Caco-2 (cell line): ENCODE measurements at regions not wholly inside any gene's neighbourhood (a gene's known extent, or its start where the extent isn't known, plus 50 kb on each side); places are given as distances from the start of the nearest gene placed in this dataset.

ENCODE experiments used
- BruUV-seq: library from RNA; stranded (reverse); fragments of 400-500 nt; replicated peaks from 2 replicates; lab custom pipeline; 2021; lab: Mats Ljungman, UMichigan
- CTCF ChIA-PET: fragments of 300-600 bp; sonication (Branson Sonifier 250); formaldehyde crosslinking; loops from one replicate; lab custom pipeline; 2022; ENCODE audit warnings: antibody characterized with exemption; lab: Charles Lee
- POLR2A ChIA-PET: fragments of 300-600 bp; sonication (Branson Sonifier 250); formaldehyde crosslinking; loops from one replicate; lab custom pipeline; 2022; ENCODE audit warnings: antibody characterized with exemption; lab: Charles Lee
- DNase-seq, 2 experiments: peaks; one replicate each; pipeline versions ENCODE4 v3.0.0 to v3.0.0-alpha.2; 2020 to 2022
- H3K27me3 ChIP-seq: replicated peaks from 2 replicates; pipeline ENCODE4 v1.6.0; 2011; ENCODE audit warnings: low read length; ENCODE audit not compliant: control insufficient read depth, insufficient read depth
- H3K36me3 ChIP-seq: 2 replicates; pipeline ENCODE4 v1.5.1; 2011; ENCODE audit warnings: low read length; ENCODE audit not compliant: control insufficient read depth, insufficient read depth
- H3K4me1 ChIP-seq: fragments of 250-450 bp; sonication (Bioruptor Pico); 2 replicates; pipeline ENCODE4 v1.5.1; 2020; ENCODE audit warnings: mild to moderate bottlenecking
- H3K4me3 ChIP-seq: 2 replicates; pipeline ENCODE4 v1.5.1; 2011; ENCODE audit warnings: low read depth, mild to moderate bottlenecking, control low read depth, low read length
- H3K9me3 ChIP-seq: fragments of 250-450 bp; sonication (Bioruptor Pico); 2 replicates; pipeline ENCODE4 v1.5.1; 2020; ENCODE audit warnings: mild to moderate bottlenecking, moderate library complexity
- H3K27ac Mint-ChIP-seq: one replicate; pipeline ENCODE4 v1.8.0; 2022; ENCODE audit warnings: mixed read lengths; ENCODE audit not compliant: unreplicated experiment
- H3K27me3 Mint-ChIP-seq: one replicate; pipeline ENCODE4 v1.8.0; 2022; ENCODE audit warnings: mixed read lengths; ENCODE audit not compliant: insufficient read depth, unreplicated experiment
- H3K36me3 Mint-ChIP-seq: one replicate; pipeline ENCODE4 v1.8.0; 2022; ENCODE audit warnings: mild to moderate bottlenecking, mixed read lengths; ENCODE audit not compliant: insufficient read depth, unreplicated experiment
- H3K4me1 Mint-ChIP-seq: one replicate; pipeline ENCODE4 v1.8.0; 2022; ENCODE audit warnings: low read depth, mixed read lengths; ENCODE audit not compliant: unreplicated experiment
- H3K4me3 Mint-ChIP-seq: one replicate; pipeline ENCODE4 v1.8.0; 2022; ENCODE audit warnings: mild to moderate bottlenecking, moderate library complexity, mixed read lengths; ENCODE audit not compliant: unreplicated experiment
- H3K9me3 Mint-ChIP-seq: one replicate; pipeline ENCODE4 v1.8.0; 2022; ENCODE audit warnings: mixed read lengths; ENCODE audit not compliant: unreplicated experiment
- CTCF ChIP-seq, 2 experiments: fragments of 200-600 bp in 1 of 2; IDR thresholded peaks; 1 replicate in 1 of 2; 2 replicates in 1 of 2; pipeline versions ENCODE4 v1.5.1 to v1.8.0; 2011 to 2022; ENCODE audit warnings: antibody characterized with exemption in 1 of 2, control low read depth in 1 of 2, inconsistent platforms in 1 of 2, low read depth in 1 of 2, low read length in 1 of 2, mild to moderate bottlenecking in 1 of 2, moderate library complexity in 1 of 2; ENCODE audit not compliant: insufficient read depth in 1 of 2, severe bottlenecking in 1 of 2, unreplicated experiment in 1 of 2
- intact Hi-C: fragments of 100-400 bp; cut with micrococcal nuclease; formaldehyde crosslinking; loops from one replicate; pipeline ENCODE4 v1.10.0; 2022; ENCODE audit not compliant: unreplicated experiment

DNA sequence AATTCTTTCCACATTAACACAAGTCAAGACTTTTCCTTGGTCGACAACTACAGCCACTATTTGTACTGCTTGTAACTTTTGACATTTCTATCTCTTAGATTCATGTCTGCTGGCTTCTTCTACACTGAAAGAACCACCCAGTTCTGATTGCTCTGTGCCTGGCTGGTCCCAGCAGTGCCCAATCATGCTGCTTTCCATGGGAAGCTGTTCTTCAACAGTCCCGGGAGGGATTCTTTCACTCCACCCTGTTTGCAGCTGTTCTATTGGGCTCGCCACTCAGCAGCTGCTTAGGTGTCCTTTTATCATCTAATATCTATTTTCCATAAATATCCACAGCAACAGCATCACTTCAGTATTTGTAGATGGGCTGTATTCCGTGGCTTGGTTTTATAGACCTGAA is 471.1 kb upstream of the SMIM21 start:
- no peaks in the 10 kb centered on the region for H3K9me3 ChIP-seq
- Mint-ChIP-seq H3K9me3 (no peaks in the 10 kb centered on the region), H3K4me3 (no peak overlapping the region), H3K36me3 (no peaks in the 10 kb centered on the region), H3K4me1 (no peaks in the 10 kb centered on the region), H3K27me3 (no peaks in the 10 kb centered on the region), H3K27ac (no peak overlapping the region)
- intact Hi-C loops = no loop called here
- no peaks in the 10 kb centered on the region for H3K4me1 ChIP-seq
- ChIA-PET CTCF (no interaction called here), POLR2A (no interaction called here)
- DNase-seq = no peak
- H3K36me3 ChIP-seq = no peaks in the 10 kb centered on the region
- TF ChIP-seq CTCF (IDR thresholded peaks at IDR 0.05; ENCODE audit: insufficient read depth in 1 of 2, low read depth in 1 of 2, low read length in 1 of 2, severe bottlenecking in 1 of 2, unreplicated experiment in 1 of 2) = no peak
- no peaks in the 10 kb centered on the region for H3K27me3 ChIP-seq
- BruUV-seq = no TSS peak
- no peak overlapping the region for H3K4me3 ChIP-seq

- H3K27me3 ChIP-seq = no peaks in the 10 kb centered on the region
- no peaks in the 10 kb centered on the region for H3K36me3 ChIP-seq
- no peak overlapping the region for H3K4me3 ChIP-seq
- intact Hi-C loops = loop anchor here (2.0 kb wide), 1 partner anchor 73 kb away; no protein-coding TSS in a partner anchor
- Mint-ChIP-seq H3K27ac (no peak overlapping the region), H3K4me1 (no peaks in the 10 kb centered on the region), H3K9me3 (no peaks in the 10 kb centered on the region), H3K27me3 (no peaks in the 10 kb centered on the region), H3K4me3 (no peak overlapping the region), H3K36me3 (no peaks in the 10 kb centered on the region)
- ChIA-PET CTCF (no interaction called here), POLR2A (no interaction called here)
- H3K9me3 ChIP-seq = no peaks in the 10 kb centered on the region
- DNase-seq = no peak
- TF ChIP-seq CTCF (IDR thresholded peaks at IDR 0.05; ENCODE audit: insufficient read depth in 1 of 2, low read depth in 1 of 2, low read length in 1 of 2, severe bottlenecking in 1 of 2, unreplicated experiment in 1 of 2) = no peak
- H3K4me1 ChIP-seq = no peaks in the 10 kb centered on the region
- BruUV-seq = no TSS peak
Measured at GRCh38 chr18:75897386-75897785, 469.9 kb upstream of the SMIM21 start.

DNA sequence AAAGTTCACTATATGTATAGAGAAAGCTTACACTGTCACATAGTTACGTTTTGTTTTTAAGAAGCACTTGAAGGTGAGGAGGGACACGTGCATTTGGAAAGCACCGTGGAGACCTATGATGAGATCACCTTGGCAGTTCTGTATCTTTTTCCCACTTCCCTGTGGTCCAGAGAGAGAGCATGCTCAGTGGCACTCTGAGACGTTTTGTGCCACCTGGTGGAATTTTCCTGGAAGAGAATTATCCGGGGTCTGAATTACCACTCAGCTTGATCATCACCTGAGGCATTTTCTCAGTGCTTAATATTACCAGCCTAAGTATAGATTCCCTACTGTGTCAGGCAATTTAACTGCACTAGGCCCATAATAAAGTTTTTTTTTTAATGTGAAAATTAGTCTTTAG is 469.4 kb upstream of the SMIM21 start:
- Histone ChIP-seq H3K4me1 (no peaks in the 10 kb centered on the region), H3K9me3 (no peaks in the 10 kb centered on the region), H3K36me3 (no peaks in the 10 kb centered on the region), H3K27me3 (no peaks in the 10 kb centered on the region), H3K4me3 (no peak overlapping the region)
- BruUV-seq = no TSS peak
- POLR2A ChIA-PET = no interaction called here
- TF ChIP-seq CTCF (IDR thresholded peaks at IDR 0.05; ENCODE audit: insufficient read depth in 1 of 2, low read depth in 1 of 2, low read length in 1 of 2, severe bottlenecking in 1 of 2, unreplicated experiment in 1 of 2) = peak in 1 of 2 experiments; percentile 4
- Mint-ChIP-seq H3K4me3 (no peak overlapping the region), H3K36me3 (no peaks in the 10 kb centered on the region), H3K4me1 (no peaks in the 10 kb centered on the region), H3K27ac (no peak overlapping the region), H3K9me3 (no peaks in the 10 kb centered on the region), H3K27me3 (no peaks in the 10 kb centered on the region)
- CTCF ChIA-PET = no interaction called here
- intact Hi-C loops = loop anchor here (2.0 kb wide), 1 partner anchor 72 kb away; no protein-coding TSS in a partner anchor
- peak in 1 of 2 experiments; percentile 5 for DNase-seq
